IMR-90 (cell line): ENCODE measurements at regions not wholly inside any gene's neighbourhood (a gene's known extent, or its start where the extent isn't known, plus 50 kb on each side); places are given as distances from the start of the nearest gene placed in this dataset.

Experiments used
- ATAC-seq: fragments of 200-7000 bp; cut with Tn5 transposase; 2 replicates; pipeline ENCODE4 v1.9.1; 2020; ENCODE audit warnings: low read depth, mild to moderate bottlenecking, moderate library complexity
- BruUV-seq: library from RNA; stranded (reverse); fragments of 400-500 nt; replicated peaks from 2 replicates; lab custom pipeline; 2021; lab: Mats Ljungman, UMichigan
- CTCF ChIA-PET: fragments of 300-600 bp; formaldehyde crosslinking; extraction: SDS; loops from one replicate; lab custom pipeline; 2021; ENCODE audit warnings: antibody characterized with exemption; lab: Yijun Ruan, JAX
- POLR2A ChIA-PET: fragments of 300-600 bp; sonication (Branson Sonifier 250); formaldehyde crosslinking; loops from one replicate; lab custom pipeline; 2022; ENCODE audit warnings: antibody characterized with exemption; ENCODE audit not compliant: unreplicated experiment; lab: Charles Lee
- DNase-seq: peaks from one replicate; pipeline ENCODE4 v3.0.0; 2013
- H2AFZ ChIP-seq: replicated peaks from 2 replicates; pipeline ENCODE3; 2013; ENCODE audit warnings: low read length, mild to moderate bottlenecking; ENCODE audit not compliant: poor library complexity
- H2AK5ac ChIP-seq: 2 replicates; pipeline ENCODE4 v1.6.1; 2013; ENCODE audit warnings: low read depth, low read length, inconsistent platforms
- H2AK9ac ChIP-seq: replicated peaks from 2 replicates; pipeline ENCODE3; 2013; ENCODE audit warnings: mild to moderate bottlenecking, low read depth, low read length, moderate library complexity; ENCODE audit not compliant: poor library complexity
- H2BK120ac ChIP-seq: 2 replicates; pipeline ENCODE4 v1.6.1; 2013; ENCODE audit warnings: low read depth, low read length, inconsistent platforms
- H2BK15ac ChIP-seq: 3 replicates; pipeline ENCODE4 v1.6.1; 2013; ENCODE audit warnings: low read depth, low read length, inconsistent platforms
- H2BK20ac ChIP-seq: 2 replicates; pipeline ENCODE4 v1.6.1; 2013; ENCODE audit warnings: low read depth, mild to moderate bottlenecking, inconsistent platforms, low read length, moderate library complexity
- H2BK5ac ChIP-seq: 2 replicates; pipeline ENCODE4 v1.6.1; 2013; ENCODE audit warnings: mild to moderate bottlenecking, low read depth, low read length, inconsistent platforms; ENCODE audit not compliant: poor library complexity, severe bottlenecking
- H3K14ac ChIP-seq: replicated peaks from 2 replicates; pipeline ENCODE4 v1.6.1; 2013; ENCODE audit warnings: low read depth, low read length, inconsistent platforms
- H3K18ac ChIP-seq: 2 replicates; pipeline ENCODE4 v1.6.1; 2013; ENCODE audit warnings: low read depth, low read length, control low read depth
- H3K23ac ChIP-seq: 2 replicates; pipeline ENCODE4 v1.6.1; 2013; ENCODE audit warnings: low read depth, low read length, inconsistent platforms
- H3K27ac ChIP-seq: 2 replicates; pipeline ENCODE4 v1.5.1; 2013; ENCODE audit warnings: mild to moderate bottlenecking, control low read depth, low read length; ENCODE audit not compliant: insufficient read depth
- H3K27me3 ChIP-seq: 2 replicates; pipeline ENCODE4 v1.6.1; 2013; ENCODE audit warnings: low read length; ENCODE audit not compliant: control insufficient read depth, insufficient read depth
- H3K36me3 ChIP-seq: 2 replicates; pipeline ENCODE4 v1.6.1; 2013; ENCODE audit warnings: low read length, mixed read lengths; ENCODE audit not compliant: control insufficient read depth, insufficient read depth
- H3K4ac ChIP-seq: 2 replicates; pipeline ENCODE4 v1.6.1; 2013; ENCODE audit warnings: low read depth, low read length, inconsistent platforms
- H3K4me1 ChIP-seq: 2 replicates; pipeline ENCODE4 v1.6.1; 2013; ENCODE audit warnings: low read length, mixed read lengths; ENCODE audit not compliant: control insufficient read depth, insufficient read depth
- H3K4me2 ChIP-seq: 2 replicates; pipeline ENCODE4 v1.6.1; 2013; ENCODE audit warnings: low read depth, mild to moderate bottlenecking, control low read depth, low read length, moderate library complexity
- H3K4me3 ChIP-seq: 2 replicates; pipeline ENCODE4 v1.5.1; 2013; ENCODE audit warnings: low read depth, mild to moderate bottlenecking, control low read depth, low read length, moderate library complexity; ENCODE audit not compliant: insufficient read depth
- H3K56ac ChIP-seq: 2 replicates; pipeline ENCODE4 v1.6.1; 2013; ENCODE audit warnings: low read length, inconsistent platforms; ENCODE audit not compliant: insufficient read depth; ENCODE audit errors: extremely low read depth
- H3K79me1 ChIP-seq, 2 experiments: 2 replicates each; pipeline ENCODE4 v1.6.1; 2013; ENCODE audit warnings: low read length in 2 of 2, inconsistent platforms in 1 of 2, low read depth in 1 of 2
- H3K9ac ChIP-seq: 2 replicates; pipeline ENCODE4 v1.6.1; 2013; ENCODE audit warnings: low read depth, low read length, control low read depth
- H3K9me1 ChIP-seq: 2 replicates; pipeline ENCODE4 v1.6.1; 2013; ENCODE audit warnings: low read length, inconsistent platforms; ENCODE audit not compliant: insufficient read depth
- H3K9me3 ChIP-seq: 2 replicates; pipeline ENCODE4 v1.6.1; 2013; ENCODE audit warnings: low read length; ENCODE audit not compliant: control insufficient read depth, insufficient read depth
- H4K20me1 ChIP-seq: 2 replicates; pipeline ENCODE4 v1.6.1; 2013; ENCODE audit warnings: low read length, inconsistent platforms; ENCODE audit not compliant: insufficient read depth
- H4K5ac ChIP-seq: 2 replicates; pipeline ENCODE4 v1.6.1; 2013; ENCODE audit warnings: mild to moderate bottlenecking, low read depth, low read length, control low read depth
- H4K8ac ChIP-seq, 2 experiments: 2 replicates each; pipeline ENCODE4 v1.6.1; 2013; ENCODE audit warnings: low read depth in 2 of 2, low read length in 2 of 2, control low read depth in 1 of 2, inconsistent platforms in 1 of 2
- H4K91ac ChIP-seq: 2 replicates; pipeline ENCODE4 v1.6.1; 2013; ENCODE audit warnings: low read depth, low read length, inconsistent platforms; ENCODE audit not compliant: insufficient read depth
- BHLHE40 ChIP-seq: fragments of 150-350 bp; IDR thresholded peaks from 2 replicates; pipeline ENCODE4 v1.6.1; 2016; ENCODE audit warnings: mild to moderate bottlenecking, low read depth, low read length
- CEBPB ChIP-seq: IDR thresholded peaks from 2 replicates; pipeline ENCODE4 v1.6.1; 2012; ENCODE audit warnings: low read depth, low read length, improper control_type of control experiment
- CHD1 ChIP-seq: IDR thresholded peaks from 2 replicates; pipeline ENCODE4 v1.6.1; 2012; ENCODE audit warnings: low read depth, low read length, improper control_type of control experiment
- FOS ChIP-seq: fragments of 150-350 bp; IDR thresholded peaks from 2 replicates; pipeline ENCODE4 v1.6.1; 2016; ENCODE audit warnings: low read depth, low read length
- MAFK ChIP-seq: IDR thresholded peaks from 2 replicates; pipeline ENCODE4 v1.6.1; 2012; ENCODE audit warnings: low read depth, low read length, improper control_type of control experiment
- MAZ ChIP-seq: IDR thresholded peaks from 2 replicates; pipeline ENCODE4 v1.6.1; 2012; ENCODE audit warnings: low read depth, mild to moderate bottlenecking, low read length, improper control_type of control experiment, moderate library complexity, borderline replicate concordance
- MXI1 ChIP-seq: IDR thresholded peaks from 2 replicates; pipeline ENCODE4 v1.6.1; 2012; ENCODE audit warnings: low read depth, mild to moderate bottlenecking, low read length, moderate library complexity, borderline replicate concordance
- NFE2L2 ChIP-seq: fragments of 150-350 bp; IDR thresholded peaks from 2 replicates; pipeline ENCODE4 v1.6.1; 2016; ENCODE audit warnings: low read depth, mild to moderate bottlenecking, low read length
- POLR2A ChIP-seq: IDR thresholded peaks from 2 replicates; pipeline ENCODE4 v1.6.1; 2012; ENCODE audit warnings: mild to moderate bottlenecking, low read depth, low read length
- RAD21 ChIP-seq: IDR thresholded peaks from 2 replicates; pipeline ENCODE4 v1.6.1; 2012; ENCODE audit warnings: low read length, improper control_type of control experiment
- RCOR1 ChIP-seq: IDR thresholded peaks from 2 replicates; pipeline ENCODE4 v1.6.1; 2012; ENCODE audit warnings: mild to moderate bottlenecking, low read length, improper control_type of control experiment; ENCODE audit not compliant: insufficient replicate concordance
- SMC3 ChIP-seq: fragments of 150-350 bp; IDR thresholded peaks from 2 replicates; pipeline ENCODE4 v1.6.1; 2016; ENCODE audit warnings: low read depth, mild to moderate bottlenecking, antibody characterized with exemption, low read length, moderate library complexity
- dilution Hi-C: fragments of 300-500 bp; cut with HindIII; formaldehyde crosslinking; loops from one replicate; pipeline ENCODE4 v1.14.3; 2018; ENCODE audit warnings: low sequenced_read_pairs; ENCODE audit not compliant: unreplicated experiment
- in situ Hi-C: fragments of 300-500 bp; cut with MboI; formaldehyde crosslinking; loops from 3 replicates; pipeline ENCODE4 v1.14.3; 2019; ENCODE audit warnings: low sequenced_read_pairs, inconsistent platforms, mixed read lengths
- intact Hi-C: fragments of 100-400 bp; cut with micrococcal nuclease; formaldehyde crosslinking; loops from 2 replicates; pipeline ENCODE4 v1.10.0; 2022
- TF ChIP-seq, protein P1 (sequence below): fragments of 150-350 bp; IDR thresholded peaks from 2 replicates; pipeline ENCODE4 v1.6.1; 2017; ENCODE audit warnings: mild to moderate bottlenecking, antibody characterized with exemption, low read length, low read depth
- TF ChIP-seq, protein P2 (sequence below): fragments of 150-350 bp; IDR thresholded peaks from 2 replicates; pipeline ENCODE4 v1.6.1; 2016; ENCODE audit warnings: low read depth, mild to moderate bottlenecking, low read length, moderate library complexity, borderline replicate concordance
- TF ChIP-seq, protein P3 (sequence below): conservative IDR thresholded peaks from 2 replicates; pipeline ENCODE4 v1.5.1; 2012; ENCODE audit warnings: mild to moderate bottlenecking, low read depth, low read length, improper control_type of control experiment

- Histone ChIP-seq H3K9me1 (0 out of 2 replicates have a peak, but pooled peaks cover under 1% of the 10 kb centered on the region), H4K8ac (peak overlapping the region in 1 of 2 experiments; percentile 40; a peak in 2 of 4 replicates), H3K18ac (peak overlapping the region; percentile 29; the same call in 1 of the 2 replicates), H3K23ac (0 out of 2 replicates have a peak overlapping the region, but pooled peaks have one; percentile 48), H2BK120ac (peak overlapping the region; percentile 75; the same call in 1 of the 2 replicates), H4K5ac (peak overlapping the region; percentile 49; the same call in 1 of the 2 replicates), H3K4me1 (peaks cover 13% of the 10 kb centered on the region; the same call in 1 of the 2 replicates), H4K20me1 (no peaks in the 10 kb centered on the region), H3K56ac (no peak overlapping the region), H3K4ac (peak overlapping the region; percentile 4), H4K91ac (0 out of 2 replicates have a peak overlapping the region, but pooled peaks have one; percentile 37), H3K27ac (no peak overlapping the region), H3K36me3 (no peaks in the 10 kb centered on the region), H3K4me3 (no peak overlapping the region), H2AFZ (peak overlapping the region; percentile 27), H3K79me1 (no peaks in the 10 kb centered on the region), H2AK9ac (no peak overlapping the region), H2BK5ac (no peak overlapping the region), H3K9ac (no peak overlapping the region), H3K27me3 (no peaks in the 10 kb centered on the region), H2BK20ac (peak overlapping the region; percentile 61), H3K9me3 (no peaks in the 10 kb centered on the region), H3K14ac (peak overlapping the region; percentile 53), H3K4me2 (no peak overlapping the region), H2AK5ac (peak overlapping the region; percentile 62), H2BK15ac (peak overlapping the region; percentile 55; the same call in 1 of the 3 replicates)
- dilution Hi-C loops (no loop called here), intact Hi-C loops (no loop called here), in situ Hi-C loops (no loop called here)
- ATAC-seq: no peak
- ChIA-PET CTCF (interaction anchor here (0.9 to 1.4 kb wide), 2 partner anchors 10 to 15 kb away, joined by 3 read pairs; no protein-coding TSS in a partner anchor), POLR2A (interaction anchor here (0.6 kb wide), 1 partner anchor 588 kb away, joined by 3 read pairs; no protein-coding TSS in a partner anchor)
- BruUV-seq: no TSS peak
- no peak for DNase-seq
- no peak for TF ChIP-seq RAD21
- TF ChIP-seq POLR2A: no peak
- no peak for TF ChIP-seq CEBPB
- no peak for TF ChIP-seq CHD1
- TF ChIP-seq, protein P1, sequence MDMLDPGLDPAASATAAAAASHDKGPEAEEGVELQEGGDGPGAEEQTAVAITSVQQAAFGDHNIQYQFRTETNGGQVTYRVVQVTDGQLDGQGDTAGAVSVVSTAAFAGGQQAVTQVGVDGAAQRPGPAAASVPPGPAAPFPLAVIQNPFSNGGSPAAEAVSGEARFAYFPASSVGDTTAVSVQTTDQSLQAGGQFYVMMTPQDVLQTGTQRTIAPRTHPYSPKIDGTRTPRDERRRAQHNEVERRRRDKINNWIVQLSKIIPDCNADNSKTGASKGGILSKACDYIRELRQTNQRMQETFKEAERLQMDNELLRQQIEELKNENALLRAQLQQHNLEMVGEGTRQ: no peak
- no peak for TF ChIP-seq RCOR1
- TF ChIP-seq MXI1: no peak
- TF ChIP-seq, protein P2, sequence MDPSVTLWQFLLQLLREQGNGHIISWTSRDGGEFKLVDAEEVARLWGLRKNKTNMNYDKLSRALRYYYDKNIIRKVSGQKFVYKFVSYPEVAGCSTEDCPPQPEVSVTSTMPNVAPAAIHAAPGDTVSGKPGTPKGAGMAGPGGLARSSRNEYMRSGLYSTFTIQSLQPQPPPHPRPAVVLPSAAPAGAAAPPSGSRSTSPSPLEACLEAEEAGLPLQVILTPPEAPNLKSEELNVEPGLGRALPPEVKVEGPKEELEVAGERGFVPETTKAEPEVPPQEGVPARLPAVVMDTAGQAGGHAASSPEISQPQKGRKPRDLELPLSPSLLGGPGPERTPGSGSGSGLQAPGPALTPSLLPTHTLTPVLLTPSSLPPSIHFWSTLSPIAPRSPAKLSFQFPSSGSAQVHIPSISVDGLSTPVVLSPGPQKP: no peak
- no peak for TF ChIP-seq NFE2L2
- no peak for TF ChIP-seq SMC3
- TF ChIP-seq, protein P3, sequence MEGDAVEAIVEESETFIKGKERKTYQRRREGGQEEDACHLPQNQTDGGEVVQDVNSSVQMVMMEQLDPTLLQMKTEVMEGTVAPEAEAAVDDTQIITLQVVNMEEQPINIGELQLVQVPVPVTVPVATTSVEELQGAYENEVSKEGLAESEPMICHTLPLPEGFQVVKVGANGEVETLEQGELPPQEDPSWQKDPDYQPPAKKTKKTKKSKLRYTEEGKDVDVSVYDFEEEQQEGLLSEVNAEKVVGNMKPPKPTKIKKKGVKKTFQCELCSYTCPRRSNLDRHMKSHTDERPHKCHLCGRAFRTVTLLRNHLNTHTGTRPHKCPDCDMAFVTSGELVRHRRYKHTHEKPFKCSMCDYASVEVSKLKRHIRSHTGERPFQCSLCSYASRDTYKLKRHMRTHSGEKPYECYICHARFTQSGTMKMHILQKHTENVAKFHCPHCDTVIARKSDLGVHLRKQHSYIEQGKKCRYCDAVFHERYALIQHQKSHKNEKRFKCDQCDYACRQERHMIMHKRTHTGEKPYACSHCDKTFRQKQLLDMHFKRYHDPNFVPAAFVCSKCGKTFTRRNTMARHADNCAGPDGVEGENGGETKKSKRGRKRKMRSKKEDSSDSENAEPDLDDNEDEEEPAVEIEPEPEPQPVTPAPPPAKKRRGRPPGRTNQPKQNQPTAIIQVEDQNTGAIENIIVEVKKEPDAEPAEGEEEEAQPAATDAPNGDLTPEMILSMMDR: no peak
- no peak for TF ChIP-seq MAFK
- TF ChIP-seq FOS: no peak
- no peak for TF ChIP-seq MAZ
- TF ChIP-seq BHLHE40: no peak
These were observed 100.9 kb upstream of the NEUROD1 start for GRCh38 chr2:181781078-181781786.
